NCI-H2171 (cell line): ENCODE measurements at regions not wholly inside any gene's neighbourhood (a gene's known extent, or its start where the extent isn't known, plus 50 kb on each side); places are given as distances from the start of the nearest gene placed in this dataset.

ENCODE experiments used
- DNase-seq: peaks from one replicate; lab custom pipeline; 2025; lab: John Stamatoyannopoulos, UW

DNA sequence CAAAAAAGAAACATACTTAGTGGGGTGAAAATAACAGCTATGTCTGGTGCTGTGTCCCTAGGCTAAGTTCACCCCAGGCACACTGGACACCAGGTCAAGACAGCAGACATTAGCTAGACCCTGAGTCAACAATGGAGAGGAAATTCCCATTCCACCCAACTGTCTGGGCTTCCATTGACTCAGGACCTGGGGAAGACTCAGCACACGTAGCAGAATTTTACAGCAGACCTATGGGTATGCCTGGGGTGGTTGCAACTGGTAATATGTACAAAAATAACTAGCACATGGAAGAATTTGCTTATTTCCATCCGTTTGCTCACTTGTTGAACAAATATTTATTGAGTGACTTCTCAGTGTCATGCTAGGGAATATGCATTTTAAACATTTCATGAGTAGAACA, 117.0 kb downstream of the GAS1 start:
- DNase-seq = no peak

- DNase-seq = no peak
Measured at GRCh38 chr9:86829496-86830046, 117.7 kb downstream of the GAS1 start.

DNA sequence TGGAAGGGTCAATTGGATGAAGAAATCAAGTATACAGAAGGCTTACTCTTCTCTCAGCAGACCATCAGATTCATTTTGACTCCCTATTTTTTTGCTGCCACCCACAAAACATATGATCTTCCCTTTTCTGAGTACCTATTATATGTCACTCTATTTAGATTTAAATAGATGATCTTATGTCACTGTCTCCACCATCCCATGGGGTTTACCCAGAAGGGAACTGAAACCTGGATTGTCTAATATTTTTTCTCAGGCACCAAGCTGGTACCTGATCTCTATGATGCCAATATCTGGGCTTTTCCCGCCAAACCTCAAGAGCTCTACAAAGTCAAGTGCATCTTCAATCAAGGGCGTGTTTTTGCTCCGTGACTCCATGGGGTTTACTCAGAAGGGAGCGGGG, 118.7 kb downstream of the GAS1 start:
- DNase-seq = no peak

GRCh38 chr9:86827893-86828292, 119.4 kb downstream of the GAS1 start:
- no peak for DNase-seq

- no peak for DNase-seq
Measured at GRCh38 chr9:86825299-86825698, 122.0 kb downstream of the GAS1 start.

DNA sequence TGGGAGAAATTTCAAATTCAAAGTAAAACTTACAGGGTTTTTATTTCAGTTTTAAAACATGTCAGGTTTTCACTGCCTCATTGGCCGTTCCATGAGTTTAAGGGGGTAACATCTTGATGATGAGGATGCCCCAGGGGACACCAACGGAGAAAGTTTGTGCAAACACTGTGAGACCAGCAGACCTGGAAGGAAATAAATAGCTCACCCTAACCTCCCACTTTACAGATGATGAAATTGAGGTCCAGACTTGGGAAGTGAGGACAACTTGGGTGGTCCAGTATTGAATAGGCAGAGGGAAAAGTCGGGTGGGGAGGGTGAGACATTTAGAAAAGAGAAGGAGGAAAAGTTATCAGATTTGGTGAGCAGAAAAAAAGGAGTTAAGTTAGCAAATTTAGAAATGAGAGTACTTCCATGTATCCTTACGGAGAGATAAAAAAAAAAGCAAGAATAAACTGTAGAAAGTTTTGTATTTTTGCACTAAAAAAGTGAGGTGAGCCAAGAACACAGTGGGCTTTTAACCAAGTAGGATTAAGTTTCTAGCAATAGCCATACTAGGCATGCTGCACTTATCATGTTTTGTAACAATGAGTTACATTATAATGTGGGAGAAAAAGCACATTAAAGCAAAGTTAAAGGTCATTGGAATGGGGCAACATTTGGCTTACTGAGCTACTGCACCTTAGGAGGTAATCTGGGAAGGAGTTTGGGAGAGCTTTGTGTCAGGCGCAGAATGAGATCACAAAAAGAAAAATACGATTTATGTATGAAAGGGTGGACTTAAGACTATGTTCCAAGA, 125.1 kb downstream of the GAS1 start:
- no peak for DNase-seq

GRCh38 chr9:86821006-86821845, 126.1 kb downstream of the GAS1 start:
- no peak for DNase-seq

DNA sequence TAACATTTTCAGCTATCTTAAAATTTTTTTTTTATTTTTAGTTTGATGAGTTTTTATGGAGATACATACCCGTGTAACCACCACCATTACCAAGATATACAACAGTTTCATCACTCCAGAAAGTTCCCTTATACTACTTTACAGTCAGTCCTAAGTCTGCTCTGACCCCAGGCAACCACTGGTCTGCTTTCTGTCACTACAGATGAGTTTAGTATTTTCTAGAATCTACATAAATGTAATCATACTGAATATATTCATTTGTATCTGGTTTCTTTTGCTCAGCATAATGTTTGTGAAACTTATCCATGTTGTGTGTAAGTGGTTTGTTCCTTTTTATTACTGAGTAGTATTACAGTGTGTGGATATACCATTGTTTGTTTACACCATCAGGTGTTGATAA, 127.8 kb downstream of the GAS1 start:
- DNase-seq = no peak

- no peak for DNase-seq
Measured at GRCh38 chr9:86818636-86819035, 128.7 kb downstream of the GAS1 start.

- DNase-seq = no peak
Measured at GRCh38 chr9:86816868-86817267, 130.4 kb downstream of the GAS1 start.

DNA sequence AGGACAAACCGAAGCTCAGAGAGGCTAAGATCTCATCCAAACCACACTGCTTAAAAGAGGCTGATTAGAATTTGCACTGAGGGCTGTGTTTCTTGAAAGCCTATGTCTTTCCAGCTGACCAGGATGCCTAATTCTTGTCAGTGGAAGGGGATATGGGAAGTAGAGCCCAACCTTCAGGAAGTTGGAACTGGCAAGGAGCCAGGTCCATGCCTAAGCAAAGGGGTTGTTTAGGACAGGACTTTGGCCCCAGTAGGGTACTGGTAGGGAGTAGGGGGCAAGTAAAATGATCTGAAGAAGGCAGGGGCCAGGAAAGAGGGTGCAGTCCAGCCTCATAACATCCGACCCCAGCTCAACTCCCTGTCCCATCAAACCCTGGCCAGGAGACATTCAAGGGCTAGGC, 130.9 kb downstream of the GAS1 start:
- DNase-seq = no peak

DNA sequence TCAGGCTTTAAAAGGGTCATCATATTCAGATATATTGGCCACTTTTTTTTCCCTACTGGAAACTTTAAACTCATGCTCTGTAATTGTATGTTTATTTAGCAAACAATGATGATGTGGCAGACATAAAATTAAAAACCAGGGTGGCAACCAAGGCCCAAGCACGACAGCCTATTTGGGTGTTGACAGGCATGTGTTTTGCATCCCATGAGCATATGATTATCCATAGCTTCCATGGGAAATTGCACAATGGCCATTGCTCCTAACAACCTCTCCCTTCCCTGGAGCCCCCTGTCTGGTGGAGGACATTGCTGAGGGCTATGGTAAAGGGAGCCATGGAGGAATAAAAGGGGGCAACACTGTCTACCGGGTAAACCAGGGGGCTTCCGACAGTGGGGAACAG, 134.7 kb downstream of the GAS1 start:
- DNase-seq = no peak

- no peak for DNase-seq
Measured at GRCh38 chr9:86809759-86810367, 137.4 kb downstream of the GAS1 start.

DNA sequence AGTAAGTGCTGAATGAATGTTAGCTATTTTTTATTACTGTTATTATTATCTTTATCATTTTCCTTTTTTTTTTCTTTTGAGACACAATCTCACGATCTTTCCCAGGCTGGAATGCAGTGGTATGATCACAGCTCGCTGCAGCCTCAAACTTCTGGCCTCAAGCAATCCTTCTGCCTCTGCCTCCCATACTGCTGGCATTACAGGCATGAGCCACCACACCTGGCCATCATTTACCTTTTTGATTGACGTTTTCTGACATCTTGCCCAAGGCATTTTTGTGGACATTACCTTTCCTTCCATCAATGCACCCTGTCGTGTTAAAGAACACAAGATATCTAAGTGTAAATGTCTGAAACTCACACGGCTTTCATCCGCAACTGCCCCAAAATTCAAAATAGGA, 138.2 kb downstream of the GAS1 start:
- no peak for DNase-seq

DNA sequence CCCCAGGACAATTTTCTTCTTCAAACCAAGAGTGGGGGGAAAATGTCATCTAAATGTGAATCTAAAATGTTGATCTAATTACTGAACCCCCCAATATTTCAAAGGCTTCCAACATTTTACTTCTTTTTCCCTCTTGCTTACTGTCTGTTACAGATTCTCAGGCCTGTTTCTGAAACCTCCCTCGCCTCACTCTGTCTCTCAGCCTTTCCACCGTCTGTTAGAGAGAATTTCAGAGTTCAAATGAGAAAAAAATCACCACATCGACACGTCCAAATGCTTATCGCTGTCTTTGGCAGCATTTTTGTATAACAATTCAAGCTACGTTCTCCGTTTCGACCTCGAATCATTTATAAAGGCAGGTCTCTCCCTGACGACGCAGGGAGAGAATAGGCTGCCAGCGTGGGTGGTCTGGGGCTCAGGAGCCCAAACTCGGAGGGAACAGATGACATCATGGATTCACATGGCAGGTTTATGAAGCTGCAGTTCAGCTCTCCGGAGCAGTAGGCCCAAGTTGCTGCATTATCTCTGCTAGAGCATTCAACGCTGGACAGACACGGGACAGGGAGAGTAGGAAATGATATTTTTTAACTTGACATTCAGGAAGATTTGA, 139.8 kb downstream of the GAS1 start:
- no peak for DNase-seq

- DNase-seq = no peak
Measured at GRCh38 chr9:86804011-86804410, 143.3 kb downstream of the GAS1 start.

GRCh38 chr9:86802900-86803673, 144.2 kb downstream of the GAS1 start:
- no peak for DNase-seq

- DNase-seq = no peak
Measured at GRCh38 chr9:86801246-86801645, 146.1 kb downstream of the GAS1 start.

GRCh38 chr9:86800681-86801080, 146.6 kb downstream of the GAS1 start:
- no peak for DNase-seq

DNA sequence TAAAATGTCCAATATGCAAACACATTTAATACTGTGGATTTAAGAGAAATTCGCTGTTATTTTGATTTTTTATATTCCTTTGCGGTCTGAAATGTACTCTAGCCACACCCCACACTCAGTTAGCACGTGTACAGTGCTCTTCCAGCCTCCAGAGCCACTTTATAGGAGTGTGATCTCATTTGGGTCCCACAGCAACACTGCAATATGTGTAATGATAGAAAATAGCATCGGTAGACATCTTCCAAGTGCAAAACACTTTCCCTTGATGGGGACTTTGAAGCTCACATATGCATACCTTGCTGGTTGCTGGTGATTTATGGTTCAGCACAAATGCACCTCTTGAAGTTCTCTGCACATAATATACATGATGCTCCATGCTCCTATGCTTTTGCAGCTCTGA, 148.3 kb downstream of the GAS1 start:
- no peak for DNase-seq

DNA sequence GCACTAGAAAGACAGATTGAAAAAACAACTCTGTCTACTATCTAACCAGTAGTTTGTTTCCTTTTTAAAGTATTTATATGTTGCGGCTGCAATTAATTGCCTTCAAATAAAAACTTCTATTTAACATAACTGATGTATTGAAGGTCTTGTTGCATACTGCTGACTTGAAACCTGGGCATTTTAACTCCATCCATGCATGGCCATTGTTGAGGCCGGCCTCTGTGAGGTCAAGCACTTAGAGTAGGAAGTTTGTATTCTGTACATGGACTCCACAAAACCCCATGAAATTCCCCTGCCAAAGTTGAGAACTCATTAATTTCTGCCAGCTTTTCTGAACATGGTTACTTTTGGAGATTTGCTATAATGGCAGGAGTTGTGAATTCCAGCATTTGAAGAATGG, 150.6 kb downstream of the GAS1 start:
- no peak for DNase-seq
